Left ventricle myocardium inferior (tissue), 1 donor: ENCODE measurements at regions not wholly inside any gene's neighbourhood (a gene's known extent, or its start where the extent isn't known, plus 50 kb on each side); places are given as distances from the start of the nearest gene placed in this dataset.

Experiments used
- DNase-seq: peaks from one replicate; pipeline ENCODE4 v3.0.0-alpha.2; 2020
- H3K27ac ChIP-seq: fragments of 200-600 bp; replicated peaks from 2 replicates; pipeline ENCODE4 v1.8.0; 2021
- H3K27me3 ChIP-seq: fragments of 200-600 bp; 2 replicates; pipeline ENCODE4 v1.8.0; 2021; ENCODE audit warnings: low read depth
- H3K36me3 ChIP-seq: fragments of 200-600 bp; 2 replicates; pipeline ENCODE4 v1.8.0; 2021
- H3K4me1 ChIP-seq: fragments of 200-600 bp; 2 replicates; pipeline ENCODE4 v1.8.0; 2021
- H3K4me3 ChIP-seq: fragments of 200-600 bp; 2 replicates; pipeline ENCODE4 v1.8.0; 2021; ENCODE audit warnings: mild to moderate bottlenecking, moderate library complexity
- H3K9me3 ChIP-seq: fragments of 200-600 bp; replicated peaks from 2 replicates; pipeline ENCODE4 v1.8.0; 2021
- intact Hi-C: fragments of 100-400 bp; cut with micrococcal nuclease; formaldehyde crosslinking; loops from one replicate; pipeline ENCODE4 v1.11.0; 2022
- TF ChIP-seq, protein P1 (sequence below): fragments of 200-600 bp; IDR thresholded peaks from 2 replicates; pipeline ENCODE4 v1.8.0; 2021; ENCODE audit warnings: antibody characterized with exemption, mild to moderate bottlenecking, borderline replicate concordance
- donor health status: DM: no; HTN: yes; CAD: no; lungs with severe emphysema.

DNA sequence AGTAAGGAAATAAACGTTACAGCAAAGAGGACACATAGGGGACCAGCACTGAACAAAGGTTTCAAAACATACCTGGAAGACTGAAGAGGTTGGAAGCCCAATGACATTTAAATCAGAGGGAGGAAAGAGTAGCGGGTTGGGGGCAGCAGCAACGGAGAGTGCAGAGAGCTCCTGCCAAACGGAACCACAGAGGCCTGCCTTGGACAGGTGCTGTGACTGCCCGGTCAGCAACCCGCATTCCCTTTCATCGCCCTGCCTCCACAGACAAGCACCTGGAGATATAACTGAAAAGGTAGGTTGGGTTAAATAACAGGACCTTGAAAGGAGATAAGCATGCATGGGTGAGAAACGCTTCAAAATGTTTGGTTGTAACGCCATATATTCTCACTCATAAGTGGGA lies 92.8 kb upstream of the SLC38A4 start:
- TF ChIP-seq, protein P1, sequence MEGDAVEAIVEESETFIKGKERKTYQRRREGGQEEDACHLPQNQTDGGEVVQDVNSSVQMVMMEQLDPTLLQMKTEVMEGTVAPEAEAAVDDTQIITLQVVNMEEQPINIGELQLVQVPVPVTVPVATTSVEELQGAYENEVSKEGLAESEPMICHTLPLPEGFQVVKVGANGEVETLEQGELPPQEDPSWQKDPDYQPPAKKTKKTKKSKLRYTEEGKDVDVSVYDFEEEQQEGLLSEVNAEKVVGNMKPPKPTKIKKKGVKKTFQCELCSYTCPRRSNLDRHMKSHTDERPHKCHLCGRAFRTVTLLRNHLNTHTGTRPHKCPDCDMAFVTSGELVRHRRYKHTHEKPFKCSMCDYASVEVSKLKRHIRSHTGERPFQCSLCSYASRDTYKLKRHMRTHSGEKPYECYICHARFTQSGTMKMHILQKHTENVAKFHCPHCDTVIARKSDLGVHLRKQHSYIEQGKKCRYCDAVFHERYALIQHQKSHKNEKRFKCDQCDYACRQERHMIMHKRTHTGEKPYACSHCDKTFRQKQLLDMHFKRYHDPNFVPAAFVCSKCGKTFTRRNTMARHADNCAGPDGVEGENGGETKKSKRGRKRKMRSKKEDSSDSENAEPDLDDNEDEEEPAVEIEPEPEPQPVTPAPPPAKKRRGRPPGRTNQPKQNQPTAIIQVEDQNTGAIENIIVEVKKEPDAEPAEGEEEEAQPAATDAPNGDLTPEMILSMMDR, result no peak
- intact Hi-C loops, result no loop called here
- Histone ChIP-seq H3K4me3 (no peak overlapping the region), H3K4me1 (peaks cover 18% of the 10 kb centered on the region), H3K27me3 (no peaks in the 10 kb centered on the region), H3K36me3 (no peaks in the 10 kb centered on the region), H3K27ac (no peak overlapping the region), H3K9me3 (peaks cover 2% of the 10 kb centered on the region)
- no peak for DNase-seq

DNA sequence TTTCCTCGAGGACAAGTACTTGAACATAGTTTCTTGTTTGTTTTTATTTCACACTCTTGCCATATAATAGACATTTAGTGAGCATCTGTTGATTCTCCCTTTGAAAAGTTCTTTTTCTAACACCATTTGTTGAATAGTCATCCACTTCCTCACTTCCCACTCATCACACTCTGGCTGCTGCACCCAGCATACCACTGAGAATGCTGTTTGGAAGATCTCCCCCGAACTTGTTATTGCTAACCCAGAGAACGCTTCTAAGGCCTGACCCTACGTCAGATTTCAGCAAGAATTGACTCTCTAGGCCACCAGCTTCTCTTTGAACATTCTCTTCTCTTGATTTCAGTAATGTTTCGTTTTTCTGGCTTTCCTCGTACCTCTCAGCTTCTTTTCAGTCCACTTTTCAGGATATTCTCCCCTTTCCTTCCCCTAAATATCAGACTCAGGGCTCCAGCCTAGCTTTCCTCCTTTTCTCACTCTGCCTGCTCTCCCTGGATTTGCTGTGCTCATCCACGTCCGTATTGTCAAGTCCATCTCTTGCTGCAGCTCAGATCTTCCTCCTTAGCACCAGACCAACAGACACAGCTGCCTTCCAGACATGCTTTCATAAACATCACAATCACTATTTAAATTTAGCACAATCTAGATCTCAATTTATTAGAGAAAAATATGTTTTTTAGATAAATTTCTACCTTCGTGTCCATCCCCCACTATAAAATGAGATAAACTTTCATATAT lies 94.0 kb upstream of the SLC38A4 start:
- TF ChIP-seq, protein P1, result no peak
- no peak for DNase-seq
- Histone ChIP-seq H3K4me1 (peaks cover 15% of the 10 kb centered on the region), H3K4me3 (no peak overlapping the region), H3K36me3 (no peaks in the 10 kb centered on the region), H3K27ac (no peak overlapping the region), H3K27me3 (no peaks in the 10 kb centered on the region), H3K9me3 (no peaks in the 10 kb centered on the region)
- intact Hi-C loops, result no loop called here

DNA sequence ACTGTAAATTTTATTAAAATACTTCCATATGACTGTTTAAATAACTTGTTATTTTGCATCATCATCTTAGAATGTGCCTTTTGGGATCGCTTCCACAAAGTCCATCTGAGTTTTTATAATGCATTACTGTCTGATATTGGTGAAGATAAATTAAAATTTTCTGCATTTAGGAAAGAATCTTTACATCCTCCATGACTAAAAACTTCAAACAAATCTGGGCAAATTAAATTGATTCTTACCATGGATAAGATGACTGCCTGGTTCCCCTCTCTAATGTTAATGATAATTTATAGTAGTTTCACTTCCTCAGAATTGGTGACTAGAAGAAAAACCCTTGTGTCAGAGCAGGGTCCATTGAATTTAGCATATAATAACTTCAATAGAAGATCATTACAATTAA lies 94.7 kb upstream of the SLC38A4 start:
- TF ChIP-seq, protein P1, result no peak
- Histone ChIP-seq H3K36me3 (no peaks in the 10 kb centered on the region), H3K4me1 (peaks cover 8% of the 10 kb centered on the region), H3K27me3 (no peaks in the 10 kb centered on the region), H3K9me3 (no peaks in the 10 kb centered on the region), H3K27ac (no peak overlapping the region), H3K4me3 (no peak overlapping the region)
- DNase-seq, result no peak
- intact Hi-C loops, result no loop called here

DNA sequence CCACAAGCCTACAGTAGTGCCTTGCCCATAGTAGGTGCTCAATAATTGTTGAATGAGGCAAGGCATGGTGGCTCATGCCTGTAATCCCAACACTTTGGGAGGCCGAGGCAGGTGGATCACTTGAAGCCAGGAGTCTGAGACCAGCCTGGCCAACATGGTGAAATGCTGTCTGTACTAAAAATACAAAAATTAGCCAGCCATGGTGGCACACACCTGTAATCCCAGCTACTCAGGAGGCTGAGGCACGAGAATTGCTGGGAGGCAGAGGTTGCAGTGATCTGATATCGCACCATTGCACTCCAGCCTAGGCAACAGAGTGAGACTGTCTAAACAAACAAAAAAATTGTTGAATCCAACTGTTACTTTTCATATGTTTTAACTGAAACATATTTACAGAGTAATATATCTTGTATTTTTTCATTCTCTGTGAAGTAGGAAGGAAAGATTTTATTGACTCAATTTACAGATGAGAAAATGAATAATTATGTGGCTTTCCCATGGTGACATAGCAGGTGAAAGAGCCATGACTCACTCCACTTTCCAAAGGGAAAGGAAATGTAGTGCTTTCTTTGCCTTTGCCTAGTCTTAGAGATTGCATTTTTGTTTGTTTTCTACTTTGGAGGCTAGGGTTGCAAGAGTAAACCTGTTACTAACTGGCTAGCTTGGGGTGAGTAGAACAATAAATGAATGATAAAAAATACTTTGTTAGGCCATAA lies 95.4 kb upstream of the SLC38A4 start:
- no peak overlapping the region for H3K4me3 ChIP-seq
- H3K4me1 ChIP-seq, result peaks cover 5% of the 10 kb centered on the region
- no peaks in the 10 kb centered on the region for H3K36me3 ChIP-seq
- no peaks in the 10 kb centered on the region for H3K9me3 ChIP-seq
- intact Hi-C loops, result no loop called here
- no peaks in the 10 kb centered on the region for H3K27me3 ChIP-seq
- no peak for DNase-seq
- no peak overlapping the region for H3K27ac ChIP-seq
- TF ChIP-seq, protein P1, result no peak

DNA sequence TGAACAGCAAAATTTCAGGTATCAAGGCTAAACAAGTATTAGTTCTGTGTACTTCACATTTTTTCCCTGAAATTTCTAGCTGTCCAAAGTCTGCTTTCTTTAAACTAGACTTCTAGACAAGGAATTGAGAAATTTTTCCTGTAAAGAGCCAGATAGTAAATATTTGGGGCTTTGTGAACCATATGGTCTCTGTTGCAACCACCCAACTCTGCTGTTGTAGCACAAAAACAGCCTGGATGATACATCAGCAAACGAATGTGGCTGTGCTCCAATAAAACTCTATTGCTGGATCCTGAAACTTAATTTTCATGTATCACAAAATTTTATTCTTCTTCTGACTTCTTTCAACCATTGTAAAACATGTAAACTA lies 96.0 kb upstream of the SLC38A4 start:
- no peak overlapping the region for H3K27ac ChIP-seq
- intact Hi-C loops, result no loop called here
- TF ChIP-seq, protein P1, result no peak

More for the DNA sequence above, 96.0 kb upstream of the SLC38A4 start:
- no peaks in the 10 kb centered on the region for H3K9me3 ChIP-seq
- H3K4me1 ChIP-seq, result peaks cover 5% of the 10 kb centered on the region
- no peaks in the 10 kb centered on the region for H3K36me3 ChIP-seq
- H3K4me3 ChIP-seq, result no peak overlapping the region
- no peak for DNase-seq
- H3K27me3 ChIP-seq, result no peaks in the 10 kb centered on the region
